ENCODE measurements at regions not wholly inside any gene's neighbourhood (a gene's known extent, or its start where the extent isn't known, plus 50 kb on each side); places are given as distances from the start of the nearest gene placed in this dataset.
A peak's percentile ranks its signal among the peaks of the same experiment; 100 is the strongest.

DNA sequence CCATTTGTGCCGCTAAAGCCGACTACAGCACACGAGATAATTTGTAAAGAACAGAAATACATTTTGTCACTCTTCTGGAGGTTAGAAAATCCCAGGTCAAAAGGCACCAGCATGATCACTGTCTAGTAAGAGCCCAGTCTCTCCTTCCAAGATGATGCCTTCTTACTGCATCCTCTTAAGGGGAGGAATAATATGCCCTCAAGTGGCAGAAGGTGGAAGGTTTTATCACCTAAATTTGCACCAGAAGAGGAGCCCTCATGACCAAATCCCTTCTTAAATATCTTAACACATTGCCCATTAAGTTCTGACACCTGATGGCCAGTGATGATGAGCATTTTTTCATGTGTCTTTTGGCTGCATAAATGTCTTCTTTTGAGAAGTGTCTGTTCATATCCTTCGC is 326.7 kb upstream of the RGS18 start:
- no peak for DNase-seq (ENCODE audit: low read depth)
- TF ChIP-seq, protein P1, sequence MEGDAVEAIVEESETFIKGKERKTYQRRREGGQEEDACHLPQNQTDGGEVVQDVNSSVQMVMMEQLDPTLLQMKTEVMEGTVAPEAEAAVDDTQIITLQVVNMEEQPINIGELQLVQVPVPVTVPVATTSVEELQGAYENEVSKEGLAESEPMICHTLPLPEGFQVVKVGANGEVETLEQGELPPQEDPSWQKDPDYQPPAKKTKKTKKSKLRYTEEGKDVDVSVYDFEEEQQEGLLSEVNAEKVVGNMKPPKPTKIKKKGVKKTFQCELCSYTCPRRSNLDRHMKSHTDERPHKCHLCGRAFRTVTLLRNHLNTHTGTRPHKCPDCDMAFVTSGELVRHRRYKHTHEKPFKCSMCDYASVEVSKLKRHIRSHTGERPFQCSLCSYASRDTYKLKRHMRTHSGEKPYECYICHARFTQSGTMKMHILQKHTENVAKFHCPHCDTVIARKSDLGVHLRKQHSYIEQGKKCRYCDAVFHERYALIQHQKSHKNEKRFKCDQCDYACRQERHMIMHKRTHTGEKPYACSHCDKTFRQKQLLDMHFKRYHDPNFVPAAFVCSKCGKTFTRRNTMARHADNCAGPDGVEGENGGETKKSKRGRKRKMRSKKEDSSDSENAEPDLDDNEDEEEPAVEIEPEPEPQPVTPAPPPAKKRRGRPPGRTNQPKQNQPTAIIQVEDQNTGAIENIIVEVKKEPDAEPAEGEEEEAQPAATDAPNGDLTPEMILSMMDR (conservative IDR thresholded peaks at IDR 0.05; ENCODE audit: low read depth, low read length) = peak; percentile 31

DNA sequence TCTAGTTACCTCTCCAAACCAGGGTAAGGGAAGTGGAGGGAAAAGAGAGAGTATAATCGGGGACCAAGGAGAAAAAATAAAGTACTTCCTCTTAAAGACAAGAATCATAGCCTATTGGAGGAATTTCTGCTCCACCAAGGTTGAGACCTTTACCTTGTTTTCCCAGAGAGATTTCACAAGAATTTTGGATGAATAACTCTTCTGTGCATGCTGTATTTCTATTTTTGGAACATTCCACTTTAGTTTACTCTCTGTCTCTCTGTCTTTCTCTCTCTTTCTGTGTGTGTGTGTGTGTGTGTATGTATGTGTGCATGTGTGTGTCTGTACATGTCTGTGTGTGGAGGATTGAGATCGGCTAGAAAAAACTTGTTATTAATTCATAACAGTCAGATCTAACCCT is 318.4 kb upstream of the RGS18 start:
- no peak overlapping the region for H3K4me3 ChIP-seq (ENCODE audit: low read length)
- TF ChIP-seq, protein P1 (conservative IDR thresholded peaks at IDR 0.05; ENCODE audit: low read depth, low read length) = no peak
- DNase-seq (ENCODE audit: low read depth) = no peak

More for the DNA sequence above, 326.7 kb upstream of the RGS18 start:
- no peak overlapping the region for H3K4me3 ChIP-seq (ENCODE audit: low read length)

DNA sequence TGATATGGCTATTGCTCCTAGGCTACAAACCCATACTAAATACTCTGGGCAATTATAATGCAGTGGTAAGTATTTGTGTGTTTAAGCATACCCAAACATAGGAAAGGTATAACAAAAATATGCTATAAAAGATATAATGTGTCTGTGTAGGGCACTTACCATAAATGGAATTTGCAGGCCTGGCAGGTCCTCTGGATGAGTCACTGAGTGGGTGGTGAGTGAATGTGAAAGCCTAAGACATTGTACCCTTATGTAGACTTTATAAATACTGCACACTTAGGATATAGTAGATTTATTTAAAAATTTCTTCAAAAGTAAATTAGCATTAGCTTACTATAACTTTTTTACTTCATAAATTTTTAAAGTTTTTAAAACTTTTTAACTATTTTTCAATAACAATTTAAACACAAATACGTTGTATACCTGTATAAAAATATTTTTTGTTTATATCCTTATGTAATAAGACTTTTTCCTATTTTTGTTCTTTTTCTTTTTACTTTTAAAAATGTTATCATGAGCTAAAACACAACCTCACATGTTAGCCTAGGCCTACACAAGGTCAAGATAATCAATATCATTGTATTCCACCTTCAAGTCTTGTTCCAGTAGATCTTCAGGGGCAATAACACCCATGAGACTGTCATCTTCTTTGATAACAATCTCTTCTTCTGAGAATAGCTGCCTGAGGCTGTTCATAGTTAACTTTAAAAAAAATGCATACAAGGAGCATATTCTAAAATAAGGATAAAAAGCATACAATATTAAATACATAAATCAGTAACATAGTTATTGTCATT is 306.3 kb upstream of the RGS18 start:
- DNase-seq (ENCODE audit: low read depth) = peak; percentile 38
- TF ChIP-seq, protein P1 (conservative IDR thresholded peaks at IDR 0.05; ENCODE audit: low read depth, low read length) = no peak
- no peak overlapping the region for H3K4me3 ChIP-seq (ENCODE audit: low read length)

DNA sequence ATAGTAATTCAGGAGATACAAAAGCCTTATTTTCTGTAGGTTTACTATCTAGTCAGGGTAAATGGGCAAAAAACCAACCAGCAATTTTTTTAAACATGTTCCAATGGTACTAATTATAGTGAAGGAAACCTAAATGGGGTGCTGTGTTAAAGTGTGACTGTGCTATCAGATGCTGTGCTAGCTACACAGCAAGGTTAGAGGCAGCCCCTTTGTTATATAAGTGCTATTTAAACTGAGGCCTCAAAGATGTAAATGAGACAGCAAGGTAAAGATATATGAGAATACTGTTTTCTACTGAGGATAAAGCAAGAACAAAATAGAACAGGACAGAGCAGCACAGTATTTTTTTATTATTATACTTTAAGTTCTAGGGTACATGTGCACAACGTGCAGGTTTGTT is 305.4 kb upstream of the RGS18 start:
- no peak for DNase-seq (ENCODE audit: low read depth)
- no peak overlapping the region for H3K4me3 ChIP-seq (ENCODE audit: low read length)
- TF ChIP-seq, protein P1 (conservative IDR thresholded peaks at IDR 0.05; ENCODE audit: low read depth, low read length) = no peak

DNA sequence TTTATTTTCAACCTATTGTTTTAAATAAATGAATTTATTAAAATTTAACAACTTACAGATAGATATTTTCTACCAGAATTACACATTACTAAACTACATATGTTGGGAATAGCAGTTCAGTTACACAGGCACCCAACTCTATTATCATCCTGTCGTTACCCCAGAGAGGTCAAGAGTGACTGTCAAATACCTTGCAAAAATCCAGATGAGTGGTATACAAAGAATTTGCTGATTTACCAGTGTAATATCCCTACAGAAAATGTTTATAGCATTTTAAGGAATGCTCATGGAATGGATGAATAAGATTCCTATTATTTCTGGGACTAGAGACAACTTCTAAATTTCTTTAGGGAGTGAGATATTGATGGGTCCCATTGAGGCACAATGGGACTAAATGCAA is 300.7 kb upstream of the RGS18 start:
- TF ChIP-seq, protein P1 (conservative IDR thresholded peaks at IDR 0.05; ENCODE audit: low read depth, low read length) = no peak
- no peak for DNase-seq (ENCODE audit: low read depth)
- H3K4me3 ChIP-seq (ENCODE audit: low read length) = no peak overlapping the region

DNA sequence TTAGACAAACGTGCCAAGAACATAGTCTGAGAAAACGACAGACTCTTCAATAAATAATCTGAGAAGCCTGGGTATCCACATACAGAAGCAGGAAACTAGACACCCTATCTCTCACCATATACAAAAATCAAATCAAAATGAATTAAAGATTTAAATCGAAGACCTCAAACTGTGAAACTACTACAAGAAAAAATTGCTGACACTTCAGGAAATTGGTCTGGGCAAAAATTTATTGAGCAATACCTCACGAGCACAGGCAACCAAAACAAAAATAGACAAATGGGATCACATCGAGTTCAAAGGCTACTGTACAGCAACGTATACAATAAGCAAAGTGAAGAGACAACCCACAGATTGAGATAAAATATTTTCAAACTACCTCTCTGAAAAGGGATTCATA is 292.8 kb upstream of the RGS18 start:
- no peak for DNase-seq (ENCODE audit: low read depth)
- TF ChIP-seq, protein P1 (conservative IDR thresholded peaks at IDR 0.05; ENCODE audit: low read depth, low read length) = no peak
- H3K4me3 ChIP-seq (ENCODE audit: low read length) = no peak overlapping the region

DNA sequence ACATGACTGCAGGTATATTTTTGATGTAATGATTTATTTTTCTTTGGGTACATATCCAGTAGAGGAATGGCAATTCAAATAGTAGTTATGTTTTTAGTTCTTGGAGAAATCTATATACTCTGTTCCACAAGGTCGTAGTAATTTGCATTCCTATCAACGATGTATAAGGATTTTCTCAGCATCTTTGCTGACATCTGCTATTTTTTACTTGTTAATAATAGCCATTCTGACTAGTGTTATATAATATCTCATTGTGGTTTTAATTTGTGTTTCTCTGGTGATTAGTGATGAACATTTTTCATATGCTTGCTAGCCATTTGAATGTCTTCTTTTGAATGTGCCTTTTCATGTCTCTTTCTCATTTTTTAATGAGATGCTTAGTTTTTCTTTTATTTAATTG is 292.1 kb upstream of the RGS18 start:
- no peak overlapping the region for H3K4me3 ChIP-seq (ENCODE audit: low read length)
- DNase-seq (ENCODE audit: low read depth) = no peak
- TF ChIP-seq, protein P1 (conservative IDR thresholded peaks at IDR 0.05; ENCODE audit: low read depth, low read length) = no peak
